HG03520 (cell line): ENCODE measurements at regions not wholly inside any gene's neighbourhood (a gene's known extent, or its start where the extent isn't known, plus 50 kb on each side); places are given as distances from the start of the nearest gene placed in this dataset.

Experiments
- ATAC-seq: cut with Tn5 transposase; IDR thresholded peaks from one replicate; pipeline ENCODE4 v1.9.1; 2021; ENCODE audit warnings: mild to moderate bottlenecking, moderate library complexity; ENCODE audit not compliant: unreplicated experiment

GRCh38 chr3:190728574-190729246 lies 133.8 kb downstream of the GMNC start:
- no peak for ATAC-seq

DNA sequence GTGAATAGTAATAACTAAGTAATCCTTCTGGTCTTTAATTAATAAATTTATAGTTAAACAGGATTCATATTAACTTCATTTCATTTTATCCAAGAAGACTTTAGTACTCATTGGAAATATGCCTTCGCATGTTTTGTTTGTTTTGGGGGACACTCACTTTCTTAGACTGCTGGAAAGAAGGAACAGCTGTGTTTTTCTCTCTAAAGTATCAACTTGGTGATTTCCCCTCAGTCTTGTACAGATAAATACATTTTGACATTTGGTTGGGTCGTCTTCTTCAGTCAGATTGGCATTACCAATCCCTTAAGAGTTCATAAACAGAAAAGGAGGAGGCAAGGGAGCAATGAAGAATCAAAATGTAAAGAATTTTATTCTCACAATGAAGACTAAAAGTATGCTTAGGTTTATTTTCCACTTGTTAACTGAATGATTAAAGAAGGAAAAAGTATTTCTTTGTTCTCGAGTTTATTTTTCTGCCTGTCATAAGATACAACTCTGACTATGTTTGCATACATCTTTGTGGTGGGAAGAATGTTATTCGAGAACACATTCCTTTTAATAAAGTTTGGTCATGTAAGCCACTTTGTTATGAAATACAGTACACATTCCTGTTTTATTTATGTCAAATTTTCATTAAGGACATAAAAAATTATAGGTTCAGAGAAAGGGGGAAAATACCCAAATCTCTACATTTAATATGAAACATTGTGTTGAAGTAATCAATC lies 140.2 kb downstream of the GMNC start:
- no peak for ATAC-seq

DNA sequence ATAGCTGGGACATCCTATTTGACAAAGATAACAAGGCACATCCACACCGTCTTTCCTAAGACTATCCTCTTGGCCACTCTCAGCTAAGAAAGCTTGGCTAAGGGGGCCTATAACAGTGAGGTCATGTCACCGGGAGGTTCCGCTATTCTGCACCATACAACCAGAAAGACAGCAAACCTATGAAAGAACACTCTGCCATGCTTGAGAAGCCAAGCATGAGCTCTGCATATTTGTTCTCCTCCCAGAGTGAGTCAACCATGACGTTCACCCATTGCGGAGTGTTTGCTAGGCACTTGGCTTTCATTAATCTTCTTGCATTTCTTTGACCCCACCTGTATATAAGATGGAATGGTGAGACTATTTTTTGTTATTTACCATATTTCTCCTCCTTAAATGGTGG lies 141.2 kb downstream of the GMNC start:
- peak; percentile 85 for ATAC-seq

GRCh38 chr3:190718671-190719070 lies 143.8 kb downstream of the GMNC start:
- ATAC-seq = no peak

- no peak for ATAC-seq
Measured at GRCh38 chr3:190718097-190718496, 144.4 kb downstream of the GMNC start.

- ATAC-seq = no peak
Measured at GRCh38 chr3:190716961-190717360, 145.5 kb downstream of the GMNC start.

- ATAC-seq = no peak
Measured at GRCh38 chr3:190716211-190716610, 146.3 kb downstream of the GMNC start.

GRCh38 chr3:190710723-190711122 lies 151.8 kb downstream of the GMNC start:
- no peak for ATAC-seq

- ATAC-seq = no peak
Measured at GRCh38 chr3:190709351-190709773, 153.1 kb downstream of the GMNC start.
